Right atrium auricular region (tissue), 2 donors: ENCODE measurements at regions not wholly inside any gene's neighbourhood (a gene's known extent, or its start where the extent isn't known, plus 50 kb on each side); places are given as distances from the start of the nearest gene placed in this dataset.

Experiments used
- DNase-seq: peaks from one replicate; pipeline ENCODE4 v3.0.0-alpha.2; 2019; ENCODE audit warnings: low spot score
- H3K27ac ChIP-seq, 2 donors: fragments of 200-600 bp; sonication (generic); 1 replicate in 1 of 2; 2 replicates in 1 of 2; pipeline ENCODE4 v1.5.1; 2016 to 2019
- H3K27me3 ChIP-seq, 2 donors: fragments of 200-600 bp; sonication (generic); one replicate each; pipeline versions ENCODE4 v1.5.1 to v1.6.0; 2017 to 2019
- H3K36me3 ChIP-seq: fragments of 200-600 bp; sonication (generic); one replicate; pipeline ENCODE4 v1.5.1; 2016
- H3K4me1 ChIP-seq, 2 donors: fragments of 200-600 bp; sonication (generic); one replicate each; pipeline versions ENCODE4 v1.5.1 to v1.6.0; 2017 to 2019
- H3K4me3 ChIP-seq, 2 donors: fragments of 200-600 bp; sonication (generic); 1 replicate in 1 of 2; 2 replicates in 1 of 2; pipeline ENCODE4 v1.5.1; 2017 to 2019; ENCODE audit warnings: mild to moderate bottlenecking in 1 of 2, moderate library complexity in 1 of 2
- H3K9me3 ChIP-seq, 2 donors: fragments of 200-600 bp; sonication (generic); one replicate each; pipeline ENCODE4 v1.5.1; 2019
- TF ChIP-seq, protein P1 (sequence below), 2 donors: fragments of 200-600 bp; sonication (generic); IDR thresholded peaks; one replicate each; pipeline ENCODE4 v1.5.1; 2019; ENCODE audit warnings: antibody characterized with exemption in 2 of 2

DNA sequence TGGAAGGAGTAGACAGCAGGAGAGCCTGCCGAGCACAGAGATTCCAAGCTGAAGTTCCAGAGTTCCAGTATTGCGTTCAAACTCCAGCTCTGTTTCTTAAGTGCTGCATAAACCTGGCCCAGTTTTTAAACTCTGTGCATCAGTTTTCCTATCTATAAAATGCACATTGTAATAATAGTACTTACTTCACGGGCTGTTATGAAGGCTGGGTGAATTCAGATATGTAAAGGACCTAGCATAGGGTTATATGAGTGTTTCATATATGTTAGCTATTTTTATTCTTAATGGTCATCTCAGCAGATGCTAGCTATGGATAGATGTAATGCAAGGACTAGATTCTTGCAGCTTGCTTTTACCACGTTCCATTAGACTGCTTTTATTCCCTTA is 293.1 kb upstream of the SEMA3C start:
- no peaks in the 10 kb centered on the region for H3K36me3 ChIP-seq
- H3K27me3 ChIP-seq: no peaks in the 10 kb centered on the region
- H3K4me1 ChIP-seq: no peaks in the 10 kb centered on the region
- H3K4me3 ChIP-seq: no peak overlapping the region
- H3K9me3 ChIP-seq: no peaks in the 10 kb centered on the region
- no peak overlapping the region for H3K27ac ChIP-seq
- no peak for DNase-seq
- TF ChIP-seq, protein P1, sequence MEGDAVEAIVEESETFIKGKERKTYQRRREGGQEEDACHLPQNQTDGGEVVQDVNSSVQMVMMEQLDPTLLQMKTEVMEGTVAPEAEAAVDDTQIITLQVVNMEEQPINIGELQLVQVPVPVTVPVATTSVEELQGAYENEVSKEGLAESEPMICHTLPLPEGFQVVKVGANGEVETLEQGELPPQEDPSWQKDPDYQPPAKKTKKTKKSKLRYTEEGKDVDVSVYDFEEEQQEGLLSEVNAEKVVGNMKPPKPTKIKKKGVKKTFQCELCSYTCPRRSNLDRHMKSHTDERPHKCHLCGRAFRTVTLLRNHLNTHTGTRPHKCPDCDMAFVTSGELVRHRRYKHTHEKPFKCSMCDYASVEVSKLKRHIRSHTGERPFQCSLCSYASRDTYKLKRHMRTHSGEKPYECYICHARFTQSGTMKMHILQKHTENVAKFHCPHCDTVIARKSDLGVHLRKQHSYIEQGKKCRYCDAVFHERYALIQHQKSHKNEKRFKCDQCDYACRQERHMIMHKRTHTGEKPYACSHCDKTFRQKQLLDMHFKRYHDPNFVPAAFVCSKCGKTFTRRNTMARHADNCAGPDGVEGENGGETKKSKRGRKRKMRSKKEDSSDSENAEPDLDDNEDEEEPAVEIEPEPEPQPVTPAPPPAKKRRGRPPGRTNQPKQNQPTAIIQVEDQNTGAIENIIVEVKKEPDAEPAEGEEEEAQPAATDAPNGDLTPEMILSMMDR (IDR thresholded peaks at IDR 0.05): no peak

GRCh38 chr7:81211204-81211933 is 292.5 kb upstream of the SEMA3C start:
- H3K9me3 ChIP-seq: no peaks in the 10 kb centered on the region
- TF ChIP-seq, protein P1 (IDR thresholded peaks at IDR 0.05): no peak
- H3K36me3 ChIP-seq: no peaks in the 10 kb centered on the region
- DNase-seq: no peak
- no peaks in the 10 kb centered on the region for H3K27me3 ChIP-seq
- no peak overlapping the region for H3K27ac ChIP-seq
- H3K4me3 ChIP-seq: no peak overlapping the region
- no peaks in the 10 kb centered on the region for H3K4me1 ChIP-seq

DNA sequence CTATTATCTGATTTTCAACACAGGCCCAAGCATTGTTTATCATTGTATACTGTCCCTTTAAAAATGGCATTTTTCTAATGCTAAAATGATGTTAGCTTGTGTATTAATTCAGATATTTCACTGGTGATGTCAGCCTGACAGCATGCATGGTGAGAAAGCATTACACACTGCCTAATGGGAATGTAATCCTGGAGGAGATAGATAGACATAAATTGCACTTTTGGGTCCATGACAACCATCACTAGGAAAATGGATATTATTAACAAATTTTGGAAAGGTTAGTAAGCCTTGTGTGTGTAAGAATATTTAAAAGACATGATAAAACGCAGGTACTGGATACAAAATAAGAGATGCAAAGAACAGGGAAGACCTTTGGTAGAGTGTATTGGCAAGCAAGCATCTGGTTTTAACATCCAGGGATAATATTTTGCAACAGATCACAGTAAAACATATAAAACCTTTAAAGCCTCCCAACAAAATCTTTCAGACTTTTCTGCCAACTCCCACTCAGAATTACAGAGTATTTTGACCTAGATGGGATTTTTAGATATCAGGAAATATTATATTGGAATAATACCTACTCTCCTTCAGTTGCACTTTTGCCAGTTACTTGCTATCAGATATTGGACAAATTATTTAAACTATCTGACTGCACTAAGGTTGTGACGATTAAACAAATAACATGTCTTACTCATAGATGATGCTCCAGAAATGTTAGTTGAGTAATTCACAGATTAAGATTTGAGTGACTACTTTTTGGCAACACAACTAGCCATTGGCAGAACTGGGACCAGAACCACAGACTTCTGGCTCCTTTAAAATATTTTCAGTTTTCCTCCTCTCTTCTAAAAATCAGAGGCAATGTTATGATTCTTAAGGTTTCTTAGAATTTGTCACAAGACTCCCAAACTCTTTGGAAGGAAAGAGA is 291.6 kb upstream of the SEMA3C start:
- Histone ChIP-seq H3K27ac (no peak overlapping the region), H3K27me3 (no peaks in the 10 kb centered on the region), H3K4me1 (no peaks in the 10 kb centered on the region), H3K9me3 (no peaks in the 10 kb centered on the region), H3K4me3 (no peak overlapping the region), H3K36me3 (no peaks in the 10 kb centered on the region)
- TF ChIP-seq, protein P1 (IDR thresholded peaks at IDR 0.05): no peak
- no peak for DNase-seq

GRCh38 chr7:81209059-81209458 is 290.2 kb upstream of the SEMA3C start:
- Histone ChIP-seq H3K9me3 (no peaks in the 10 kb centered on the region), H3K4me1 (no peaks in the 10 kb centered on the region), H3K4me3 (no peak overlapping the region), H3K36me3 (no peaks in the 10 kb centered on the region), H3K27ac (no peak overlapping the region), H3K27me3 (no peaks in the 10 kb centered on the region)
- no peak for DNase-seq
- TF ChIP-seq, protein P1 (IDR thresholded peaks at IDR 0.05): no peak

GRCh38 chr7:81207801-81208200 is 288.9 kb upstream of the SEMA3C start:
- no peaks in the 10 kb centered on the region for H3K9me3 ChIP-seq

More at GRCh38 chr7:81207801-81208200, 288.9 kb upstream of the SEMA3C start:
- no peak overlapping the region for H3K27ac ChIP-seq
- H3K4me3 ChIP-seq: no peak overlapping the region
- TF ChIP-seq, protein P1 (IDR thresholded peaks at IDR 0.05): no peak
- H3K4me1 ChIP-seq: no peaks in the 10 kb centered on the region
- H3K27me3 ChIP-seq: no peaks in the 10 kb centered on the region
- DNase-seq: no peak
- H3K36me3 ChIP-seq: no peaks in the 10 kb centered on the region
